Sigmoid colon (tissue), 6 donors: ENCODE measurements at regions not wholly inside any gene's neighbourhood (a gene's known extent, or its start where the extent isn't known, plus 50 kb on each side); places are given as distances from the start of the nearest gene placed in this dataset.

ENCODE experiments used
- DNase-seq: peaks from one replicate; pipeline ENCODE4 v3.0.0-alpha.2; 2019
- H3K27ac ChIP-seq, 4 donors: fragments of 200-600 bp; sonication (generic); one replicate each; pipeline ENCODE4 v1.5.1; 2016 to 2019; ENCODE audit warnings: mild to moderate bottlenecking in 1 of 4
- H3K27me3 ChIP-seq, 3 donors: fragments of 200-600 bp; sonication (generic); one replicate each; pipeline ENCODE4 v1.5.1; 2019; ENCODE audit warnings: mild to moderate bottlenecking in 1 of 3
- H3K36me3 ChIP-seq, 4 donors: fragments of 200-600 bp; sonication (generic); one replicate each; pipeline ENCODE4 v1.5.1; 2016 to 2019
- H3K4me1 ChIP-seq, 4 donors: fragments of 200-600 bp; sonication (generic); one replicate each; pipeline ENCODE4 v1.5.1; 2017 to 2019
- H3K4me3 ChIP-seq, 4 donors: fragments of 200-600 bp; sonication (generic); one replicate each; pipeline ENCODE4 v1.5.1; 2017 to 2019; ENCODE audit warnings: mild to moderate bottlenecking in 2 of 4, moderate library complexity in 1 of 4
- H3K9me3 ChIP-seq, 4 donors: fragments of 200-600 bp in 3 of 4; sonication (generic) in 3 of 4; one replicate each; pipeline versions ENCODE4 v1.5.1 to v1.6.1; 2013 to 2019
- EP300 ChIP-seq, 4 donors: sonication (generic); formaldehyde crosslinking; IDR thresholded peaks; one replicate each; pipeline ENCODE4 v1.6.1; 2017; ENCODE audit warnings: antibody characterized with exemption in 4 of 4
- POLR2A ChIP-seq, 2 donors: fragments of 450-650 bp; IDR thresholded peaks; one replicate each; pipeline ENCODE4 v1.6.1; 2016; ENCODE audit warnings: antibody characterized with exemption in 2 of 2, mild to moderate bottlenecking in 2 of 2, moderate library complexity in 2 of 2
- POLR2AphosphoS5 ChIP-seq, 4 donors: sonication (generic); formaldehyde crosslinking; IDR thresholded peaks; one replicate each; pipeline ENCODE4 v1.6.1; 2017; ENCODE audit warnings: antibody characterized with exemption in 4 of 4
- WGBS, 2 donors: extraction: QIAGEN DNeasy Blood & Tissue Kit; methylation state at CpG; one replicate each; pipeline ENCODE4 v1.1.7; 2013; 5-methylcytosine and 5-hydroxymethylcytosine counted together
- intact Hi-C: fragments of 100-400 bp; cut with DNase I; formaldehyde crosslinking; loops from one replicate; pipeline ENCODE4 v1.15.1; 2023
- TF ChIP-seq, protein P1 (sequence below), 4 experiments: fragments of 450-650 bp in 3 of 4; fragments of 200-600 bp in 1 of 4; IDR thresholded peaks; one replicate each; pipeline ENCODE4 v1.5.1; 2016 to 2019; ENCODE audit warnings: antibody characterized with exemption in 4 of 4, mild to moderate bottlenecking in 3 of 4, moderate library complexity in 2 of 4
- donor health status: healthy with polysubstance abuse.
- donor health status: healthy.

DNA sequence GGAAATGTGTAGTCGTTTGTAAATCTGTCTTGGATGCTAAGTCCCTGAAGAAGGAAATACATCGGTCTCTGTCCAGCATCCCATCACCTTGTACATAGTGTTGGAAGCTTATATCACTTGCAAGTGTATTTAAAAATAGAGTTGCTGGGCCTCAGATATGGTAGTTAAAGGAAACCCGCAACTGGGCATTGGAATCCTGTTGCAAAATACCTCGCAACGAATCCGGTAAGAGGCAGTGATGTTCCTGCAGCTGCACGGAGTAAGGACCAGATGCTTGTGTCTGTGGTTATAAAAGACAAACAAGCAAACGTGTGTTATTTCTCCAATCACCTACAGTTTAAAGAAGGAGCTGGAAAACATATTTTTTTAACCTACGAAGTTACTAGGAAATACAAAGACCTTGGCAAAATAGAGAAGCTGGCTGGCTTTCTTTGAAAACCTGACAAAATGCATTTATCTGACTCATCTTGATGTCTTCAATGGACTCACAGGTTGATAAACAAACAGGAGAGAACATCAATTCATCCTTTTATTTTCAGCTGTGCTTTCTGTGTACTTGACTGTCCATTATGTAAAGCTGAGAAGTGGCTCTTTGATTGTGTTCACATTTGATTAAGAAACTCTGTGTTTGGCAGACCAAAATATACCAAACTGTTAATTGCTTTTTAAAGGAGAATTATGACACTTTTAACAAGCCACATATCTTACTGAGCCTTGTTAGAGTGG lies 326.4 kb downstream of the SFMBT2 start:
- TF ChIP-seq EP300 (IDR thresholded peaks at IDR 0.05) = no peak
- TF ChIP-seq POLR2AphosphoS5 (IDR thresholded peaks at IDR 0.05) = no peak
- TF ChIP-seq, protein P1, sequence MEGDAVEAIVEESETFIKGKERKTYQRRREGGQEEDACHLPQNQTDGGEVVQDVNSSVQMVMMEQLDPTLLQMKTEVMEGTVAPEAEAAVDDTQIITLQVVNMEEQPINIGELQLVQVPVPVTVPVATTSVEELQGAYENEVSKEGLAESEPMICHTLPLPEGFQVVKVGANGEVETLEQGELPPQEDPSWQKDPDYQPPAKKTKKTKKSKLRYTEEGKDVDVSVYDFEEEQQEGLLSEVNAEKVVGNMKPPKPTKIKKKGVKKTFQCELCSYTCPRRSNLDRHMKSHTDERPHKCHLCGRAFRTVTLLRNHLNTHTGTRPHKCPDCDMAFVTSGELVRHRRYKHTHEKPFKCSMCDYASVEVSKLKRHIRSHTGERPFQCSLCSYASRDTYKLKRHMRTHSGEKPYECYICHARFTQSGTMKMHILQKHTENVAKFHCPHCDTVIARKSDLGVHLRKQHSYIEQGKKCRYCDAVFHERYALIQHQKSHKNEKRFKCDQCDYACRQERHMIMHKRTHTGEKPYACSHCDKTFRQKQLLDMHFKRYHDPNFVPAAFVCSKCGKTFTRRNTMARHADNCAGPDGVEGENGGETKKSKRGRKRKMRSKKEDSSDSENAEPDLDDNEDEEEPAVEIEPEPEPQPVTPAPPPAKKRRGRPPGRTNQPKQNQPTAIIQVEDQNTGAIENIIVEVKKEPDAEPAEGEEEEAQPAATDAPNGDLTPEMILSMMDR (IDR thresholded peaks at IDR 0.05) = no peak
- TF ChIP-seq POLR2A (IDR thresholded peaks at IDR 0.05) = no peak
- H3K27me3 ChIP-seq = peaks cover 0 to 35% (median 6%) of the 10 kb centered on the region in 3 donors
- no peaks in the 10 kb centered on the region for H3K36me3 ChIP-seq
- no peaks in the 10 kb centered on the region for H3K9me3 ChIP-seq
- no peak overlapping the region for H3K4me3 ChIP-seq
- peaks cover 0 to 5% (median under 1%) of the 10 kb centered on the region in 4 donors for H3K4me1 ChIP-seq
- intact Hi-C loops = loop anchor here (5.0 kb wide), 1 partner anchor 323 kb away; no protein-coding TSS in a partner anchor
- WGBS, 2 donors = 53 to 70% methylated on average over 9 of the region's 9 CpGs
- no peak for DNase-seq
- H3K27ac ChIP-seq = no peak overlapping the region

DNA sequence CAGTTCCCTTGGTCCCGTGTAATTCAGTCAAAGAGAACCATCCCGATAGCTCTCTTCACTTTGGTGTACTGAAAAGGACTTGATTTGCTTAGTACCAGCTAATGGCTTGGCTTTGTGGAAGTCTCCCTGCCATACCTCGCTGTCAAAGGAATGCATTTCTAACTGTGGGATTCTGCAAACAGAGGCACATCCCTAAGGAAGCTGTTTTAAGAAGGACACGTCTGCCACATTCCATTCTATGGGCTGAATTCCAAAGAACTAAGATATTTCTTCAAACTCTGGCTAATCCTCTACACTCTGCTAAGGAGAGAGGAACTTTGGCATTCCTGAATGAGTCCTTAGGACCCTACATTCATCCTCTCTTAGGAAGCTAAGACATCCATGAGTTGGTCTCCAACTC lies 327.9 kb downstream of the SFMBT2 start:
- no peak for DNase-seq
- peaks cover 0 to 35% (median 6%) of the 10 kb centered on the region in 3 donors for H3K27me3 ChIP-seq
- no peaks in the 10 kb centered on the region for H3K9me3 ChIP-seq
- H3K27ac ChIP-seq = no peak overlapping the region
- TF ChIP-seq EP300 (IDR thresholded peaks at IDR 0.05) = no peak
- no peak for TF ChIP-seq POLR2A (IDR thresholded peaks at IDR 0.05)
- no peak for TF ChIP-seq POLR2AphosphoS5 (IDR thresholded peaks at IDR 0.05)
- TF ChIP-seq, protein P1 (IDR thresholded peaks at IDR 0.05) = no peak
- 37 to 69% methylated on average over 4 of the region's 4 CpGs for WGBS, 2 donors
- H3K36me3 ChIP-seq = no peaks in the 10 kb centered on the region
- peaks cover 0 to 5% (median 0%) of the 10 kb centered on the region in 4 donors for H3K4me1 ChIP-seq
- H3K4me3 ChIP-seq = no peak overlapping the region
- intact Hi-C loops = no loop called here

DNA sequence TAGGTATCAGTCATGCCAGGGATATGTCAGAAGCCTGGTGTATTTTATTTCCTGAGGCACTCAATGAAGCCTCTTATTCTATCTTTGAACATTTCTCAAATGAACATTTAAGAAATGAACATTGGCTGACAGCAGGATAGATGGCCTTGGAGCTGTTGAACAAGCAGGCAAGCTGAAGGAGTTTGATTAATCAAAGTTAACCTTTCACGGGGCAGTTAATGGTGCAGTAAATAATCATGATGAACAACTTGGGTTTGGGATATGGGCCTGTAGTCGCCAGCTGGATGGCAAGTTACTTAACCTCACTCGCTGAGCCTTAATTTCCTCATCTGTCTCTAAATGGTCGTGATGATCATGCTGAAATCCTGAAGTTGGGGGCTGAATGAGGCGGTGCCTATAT lies 333.0 kb downstream of the SFMBT2 start:
- DNase-seq = no peak
- Histone ChIP-seq H3K36me3 (no peaks in the 10 kb centered on the region), H3K27ac (no peak overlapping the region), H3K9me3 (no peaks in the 10 kb centered on the region), H3K4me1 (no peaks in the 10 kb centered on the region), H3K4me3 (no peak overlapping the region), H3K27me3 (peaks cover 0 to 23% (median 6%) of the 10 kb centered on the region in 3 donors)
- intact Hi-C loops = no loop called here
- whole genome bisulfite sequencing, 2 donors = 87 to 91% methylated on average over 5 of the region's 5 CpGs
- TF ChIP-seq, protein P1 (IDR thresholded peaks at IDR 0.05) = no peak
- no peak for TF ChIP-seq POLR2A (IDR thresholded peaks at IDR 0.05)

DNA sequence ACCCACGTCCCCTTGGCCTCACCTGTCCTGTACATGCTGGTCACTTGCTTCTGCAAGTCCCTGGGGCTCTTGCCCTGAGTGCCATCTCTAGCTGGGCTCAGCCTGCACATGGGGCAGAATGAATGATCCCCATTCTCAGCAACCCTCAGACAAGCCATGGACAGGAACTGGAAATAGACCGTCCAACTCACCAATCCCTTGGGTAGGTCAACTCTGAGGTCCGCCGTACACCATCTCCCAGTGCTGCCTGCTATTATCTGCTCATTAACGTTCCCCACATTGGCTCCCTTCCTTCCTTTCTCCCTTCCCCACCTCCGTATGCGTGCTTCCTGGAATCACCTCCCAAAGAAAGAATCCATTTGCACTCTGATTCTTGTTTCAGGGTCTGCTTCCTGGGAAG lies 335.0 kb downstream of the SFMBT2 start:
- WGBS, 2 donors = 75 to 77% methylated on average over 7 of the region's 7 CpGs
- Histone ChIP-seq H3K27me3 (peaks cover 0 to 15% (median 0%) of the 10 kb centered on the region in 3 donors), H3K27ac (no peak overlapping the region), H3K4me1 (no peaks in the 10 kb centered on the region), H3K36me3 (no peaks in the 10 kb centered on the region), H3K4me3 (no peak overlapping the region), H3K9me3 (peaks cover 0 to 4% (median 0%) of the 10 kb centered on the region in 4 donors)
- TF ChIP-seq, protein P1 (IDR thresholded peaks at IDR 0.05) = no peak
- TF ChIP-seq EP300 (IDR thresholded peaks at IDR 0.05) = no peak
- TF ChIP-seq POLR2AphosphoS5 (IDR thresholded peaks at IDR 0.05) = no peak
- TF ChIP-seq POLR2A (IDR thresholded peaks at IDR 0.05) = no peak
- intact Hi-C loops = no loop called here
- no peak for DNase-seq
